ENCODE measurements at regions not wholly inside any gene's neighbourhood (a gene's known extent, or its start where the extent isn't known, plus 50 kb on each side); places are given as distances from the start of the nearest gene placed in this dataset.

- H3K27ac ChIP-seq (ENCODE audit: insufficient read length, low read depth, low read length), result no peak overlapping the region
- peaks cover 3 to 17% of the 10 kb centered on the region in 2 experiments; a peak in 3 of 5 replicates for H3K9me3 Mint-ChIP-seq
- no peak overlapping the region for H3K27ac Mint-ChIP-seq
- no peaks in the 10 kb centered on the region for H3K27me3 Mint-ChIP-seq (ENCODE audit: low read depth)
- no peak overlapping the region for H2BK12ac ChIP-seq (ENCODE audit: insufficient read length, low read depth, low read length)
- H3K79me1 ChIP-seq (ENCODE audit: insufficient read depth, low read depth, low read length, poor library complexity, severe bottlenecking), result no peaks in the 10 kb centered on the region
- H2BK120ac ChIP-seq (ENCODE audit: low read depth, low read length, poor library complexity, severe bottlenecking), result no peak overlapping the region
- H3K4ac ChIP-seq (ENCODE audit: low read depth, low read length), result no peak overlapping the region
- no peak overlapping the region for H4K5ac ChIP-seq (ENCODE audit: insufficient read length, low read depth, low read length)
- H3K79me2 ChIP-seq (ENCODE audit: insufficient read depth, low read length), result no peaks in the 10 kb centered on the region
- no peak overlapping the region for H4K91ac ChIP-seq (ENCODE audit: insufficient read length, low read depth, low read length)
- H2AK5ac ChIP-seq (ENCODE audit: insufficient read length, low read length), result no peak overlapping the region
- WGBS (ENCODE audit: extremely low coverage, insufficient read length, low lambda C conversion rate), result no CpG with 5 or more reads among the region's 1 CpG
- H3K27me3 ChIP-seq (ENCODE audit: insufficient read depth, low read length), result no peaks in the 10 kb centered on the region
- H3K9ac ChIP-seq (ENCODE audit: extremely low read depth, insufficient read length, low read length), result no peak overlapping the region
- H3K23me2 ChIP-seq (ENCODE audit: insufficient read length, low read depth, low read length, poor library complexity, severe bottlenecking), result no peaks in the 10 kb centered on the region
- no peak for TF ChIP-seq CTCF (conservative IDR thresholded peaks at IDR 0.05)
- no peak overlapping the region for H2BK5ac ChIP-seq (ENCODE audit: insufficient read length, low read length)
- H3T11ph ChIP-seq (ENCODE audit: low read length), result no peak overlapping the region
- H3K23ac ChIP-seq (ENCODE audit: insufficient read length, low read depth, low read length), result no peak overlapping the region
- H3K4me3 Mint-ChIP-seq, result no peak overlapping the region
- H2BK20ac ChIP-seq (ENCODE audit: low read depth, low read length, poor library complexity, severe bottlenecking), result no peak overlapping the region
- no peaks in the 10 kb centered on the region for H3K9me3 ChIP-seq (ENCODE audit: control insufficient read depth, low read depth, low read length)
- no peaks in the 10 kb centered on the region for H4K20me1 ChIP-seq (ENCODE audit: control insufficient read depth, insufficient read depth, insufficient read length)
- DNase-seq, result no peak
- H2BK15ac ChIP-seq (ENCODE audit: low read depth, low read length), result no peak overlapping the region
- H3K36me3 Mint-ChIP-seq (ENCODE audit: insufficient read depth in 1 of 3, low read depth in 3 of 3), result peaks cover 3 to 10% (median 7%) of the 10 kb centered on the region in 3 experiments; a peak in 5 of 7 replicates
- H3K4me2 ChIP-seq (ENCODE audit: insufficient read depth, insufficient read length, low read length), result no peak overlapping the region
- H3K56ac ChIP-seq (ENCODE audit: insufficient read length, low read depth, low read length), result no peak overlapping the region
- no peak overlapping the region for H4K8ac ChIP-seq (replicated peaks; ENCODE audit: insufficient read length, low read depth, low read length)
- no peak overlapping the region for H3K18ac ChIP-seq (ENCODE audit: insufficient read length, low read depth, low read length)
- H2AFZ ChIP-seq (ENCODE audit: low read length), result no peak overlapping the region
- H3K4me1 Mint-ChIP-seq, result no peaks in the 10 kb centered on the region
- no peaks in the 10 kb centered on the region for H3K4me1 ChIP-seq (ENCODE audit: insufficient read depth, low read length)
- no peak overlapping the region for H3K14ac ChIP-seq (ENCODE audit: insufficient read depth, low read length)
These were observed 585.2 kb upstream of the C9orf72 start for GRCh38 chr9:28158451-28158850.

All from H9 (cell line).